ENCODE measurements at regions not wholly inside any gene's neighbourhood (a gene's known extent, or its start where the extent isn't known, plus 50 kb on each side); places are given as distances from the start of the nearest gene placed in this dataset.
A peak's percentile ranks its signal among the peaks of the same experiment; 100 is the strongest.

DNA sequence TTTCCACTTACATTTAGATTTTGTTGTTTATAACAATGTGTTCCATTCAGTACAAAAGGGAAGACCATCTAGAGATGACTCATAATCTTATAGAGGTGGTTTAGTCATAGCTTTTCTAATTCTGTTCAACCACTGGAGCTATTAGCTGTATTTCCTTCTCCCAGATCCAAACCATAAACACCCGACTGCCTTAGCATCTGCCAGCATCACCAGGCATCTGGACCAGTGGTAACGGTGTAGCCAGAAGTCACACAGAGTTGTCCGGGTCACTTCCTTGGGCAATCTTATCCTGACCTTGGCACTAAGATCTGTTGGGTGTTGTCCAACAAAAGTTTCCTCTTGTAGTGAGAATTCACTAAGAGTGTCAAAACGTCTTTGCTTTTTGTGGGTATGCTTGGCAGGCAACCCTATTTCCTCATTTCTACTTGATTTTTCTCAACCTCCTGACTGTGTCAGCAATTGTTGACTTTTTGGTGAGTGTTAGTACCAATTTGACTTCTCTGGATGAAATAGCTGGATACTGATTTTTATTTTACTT is 372.1 kb upstream of the B3GALT2 start:
- H3K4me3 ChIP-seq (replicated peaks; ENCODE audit: low read depth, low read length), result no peak overlapping the region
- peak; percentile 93 for DNase-seq (ENCODE audit: low read depth)
- TF ChIP-seq, protein P1, sequence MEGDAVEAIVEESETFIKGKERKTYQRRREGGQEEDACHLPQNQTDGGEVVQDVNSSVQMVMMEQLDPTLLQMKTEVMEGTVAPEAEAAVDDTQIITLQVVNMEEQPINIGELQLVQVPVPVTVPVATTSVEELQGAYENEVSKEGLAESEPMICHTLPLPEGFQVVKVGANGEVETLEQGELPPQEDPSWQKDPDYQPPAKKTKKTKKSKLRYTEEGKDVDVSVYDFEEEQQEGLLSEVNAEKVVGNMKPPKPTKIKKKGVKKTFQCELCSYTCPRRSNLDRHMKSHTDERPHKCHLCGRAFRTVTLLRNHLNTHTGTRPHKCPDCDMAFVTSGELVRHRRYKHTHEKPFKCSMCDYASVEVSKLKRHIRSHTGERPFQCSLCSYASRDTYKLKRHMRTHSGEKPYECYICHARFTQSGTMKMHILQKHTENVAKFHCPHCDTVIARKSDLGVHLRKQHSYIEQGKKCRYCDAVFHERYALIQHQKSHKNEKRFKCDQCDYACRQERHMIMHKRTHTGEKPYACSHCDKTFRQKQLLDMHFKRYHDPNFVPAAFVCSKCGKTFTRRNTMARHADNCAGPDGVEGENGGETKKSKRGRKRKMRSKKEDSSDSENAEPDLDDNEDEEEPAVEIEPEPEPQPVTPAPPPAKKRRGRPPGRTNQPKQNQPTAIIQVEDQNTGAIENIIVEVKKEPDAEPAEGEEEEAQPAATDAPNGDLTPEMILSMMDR (IDR thresholded peaks at IDR 0.05; ENCODE audit: low read length, missing control alignments), result no peak

DNA sequence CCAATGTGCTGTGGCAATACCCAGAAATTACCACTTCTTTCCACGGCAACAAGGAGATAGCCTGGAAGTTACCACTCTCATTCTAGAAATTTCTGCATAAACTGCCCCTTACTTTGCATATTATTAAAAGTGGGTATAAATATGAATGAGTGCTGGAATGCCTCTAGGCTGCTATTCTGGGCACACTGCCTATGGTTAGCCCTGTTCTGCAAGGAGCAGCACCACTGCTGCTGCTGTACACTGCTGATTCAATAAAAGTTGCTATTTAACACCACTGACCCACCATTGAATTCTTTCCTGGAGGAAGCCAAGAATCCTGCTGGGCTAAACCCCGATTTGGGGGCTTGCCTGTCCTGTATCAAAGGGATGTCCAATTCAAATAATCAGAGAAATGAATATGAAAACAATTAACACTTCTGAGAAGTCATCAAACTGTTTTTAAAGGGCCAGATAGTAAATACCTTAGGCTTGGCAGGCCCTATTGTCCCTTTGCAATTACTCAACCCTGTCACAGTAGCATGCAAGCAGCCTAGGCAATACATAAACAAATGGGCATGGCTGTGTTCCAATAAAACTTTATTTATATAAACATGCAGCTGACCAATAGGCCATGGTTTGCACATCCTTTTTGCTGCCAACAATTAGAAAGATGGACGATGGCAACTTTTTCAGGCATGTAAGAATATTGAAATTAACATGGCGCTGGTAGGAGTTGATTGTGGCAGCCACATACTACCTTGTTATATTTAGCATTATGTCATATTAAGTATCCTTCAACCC is 369.4 kb upstream of the B3GALT2 start:
- TF ChIP-seq, protein P1 (IDR thresholded peaks at IDR 0.05; ENCODE audit: low read length, missing control alignments), result no peak
- no peak overlapping the region for H3K4me3 ChIP-seq (replicated peaks; ENCODE audit: low read depth, low read length)
- DNase-seq (ENCODE audit: low read depth), result no peak

DNA sequence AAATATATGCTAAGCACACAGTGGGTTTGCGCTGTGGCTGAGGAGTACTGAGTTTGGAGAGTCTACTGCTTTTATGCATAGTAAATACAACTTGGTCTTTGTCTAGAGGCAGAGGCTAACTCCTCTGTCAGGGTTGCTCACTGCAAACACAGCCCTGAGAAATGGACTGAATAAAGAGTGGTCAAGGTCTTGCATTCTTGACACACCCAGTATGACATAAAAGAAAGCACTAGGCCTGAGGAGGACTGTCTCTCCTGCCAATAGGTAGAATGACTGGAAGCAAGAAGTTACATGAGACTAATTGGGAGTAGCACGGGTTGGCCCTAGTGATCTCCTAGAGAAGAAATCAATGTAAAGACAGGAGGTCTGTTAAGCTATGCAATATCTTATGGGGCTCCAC is 367.2 kb upstream of the B3GALT2 start:
- TF ChIP-seq, protein P1 (IDR thresholded peaks at IDR 0.05; ENCODE audit: low read length, missing control alignments), result no peak
- no peak overlapping the region for H3K4me3 ChIP-seq (replicated peaks; ENCODE audit: low read depth, low read length)
- no peak for DNase-seq (ENCODE audit: low read depth)

DNA sequence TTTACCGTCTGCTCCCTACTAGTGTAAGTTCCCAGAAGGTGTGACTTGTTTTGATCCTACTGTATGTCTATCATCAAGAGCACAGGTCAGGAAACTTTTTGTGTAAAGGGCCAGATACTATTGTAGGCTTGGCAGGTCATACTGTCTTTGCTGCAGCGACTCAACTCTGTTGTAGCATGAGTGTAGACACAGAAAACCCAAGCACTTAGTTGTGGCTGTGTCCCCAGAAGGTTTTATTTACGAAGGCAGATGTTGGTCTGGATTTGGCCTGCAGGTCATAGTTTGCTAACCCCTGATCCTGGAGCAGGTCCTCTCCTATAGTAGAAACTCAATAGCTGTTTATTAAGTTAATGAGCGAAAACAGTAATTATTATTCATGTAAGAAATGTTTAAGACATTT is 365.9 kb upstream of the B3GALT2 start:
- H3K4me3 ChIP-seq (replicated peaks; ENCODE audit: low read depth, low read length), result no peak overlapping the region
- no peak for DNase-seq (ENCODE audit: low read depth)
- TF ChIP-seq, protein P1 (IDR thresholded peaks at IDR 0.05; ENCODE audit: low read length, missing control alignments), result no peak

DNA sequence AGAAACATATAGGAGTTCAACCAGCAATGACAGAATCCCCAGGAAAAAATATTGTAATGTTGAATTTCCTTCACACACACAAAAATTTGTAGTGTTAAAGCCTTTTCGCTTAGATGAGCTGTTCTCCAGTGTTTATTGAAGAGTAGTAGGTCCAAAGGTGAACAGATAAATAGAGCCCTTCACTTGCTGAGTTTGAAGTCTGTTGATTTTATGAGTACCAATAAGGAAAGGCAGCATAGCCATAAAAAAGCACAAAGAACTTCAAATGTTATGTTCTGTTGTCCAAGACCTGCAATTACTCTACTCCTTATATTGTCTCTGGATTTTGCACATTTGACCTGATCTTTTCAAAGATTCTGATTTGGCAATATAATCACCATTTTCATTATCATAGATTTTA is 362.7 kb upstream of the B3GALT2 start:
- no peak for DNase-seq (ENCODE audit: low read depth)
- TF ChIP-seq, protein P1 (IDR thresholded peaks at IDR 0.05; ENCODE audit: low read length, missing control alignments), result no peak
- H3K4me3 ChIP-seq (replicated peaks; ENCODE audit: low read depth, low read length), result no peak overlapping the region

DNA sequence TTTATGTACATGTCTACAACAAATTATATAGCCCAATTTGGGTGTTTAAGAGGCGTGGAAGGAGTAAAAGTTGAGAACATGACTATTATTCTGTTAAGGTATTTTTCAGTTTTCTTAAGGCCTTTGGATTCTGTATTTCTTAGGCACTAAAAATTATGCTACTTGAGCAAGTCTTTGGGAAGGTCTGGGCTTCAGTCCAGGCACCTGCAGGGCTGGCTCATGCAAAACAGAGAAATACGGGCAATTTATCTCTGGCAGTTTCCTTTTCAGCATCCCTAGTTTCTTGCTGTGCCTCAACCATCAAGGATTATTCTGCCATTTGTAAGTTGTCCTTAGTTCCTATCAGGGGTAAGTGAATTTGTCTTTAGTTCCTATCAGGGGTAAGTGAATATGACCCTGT is 358.8 kb upstream of the B3GALT2 start:
- TF ChIP-seq, protein P1 (IDR thresholded peaks at IDR 0.05; ENCODE audit: low read length, missing control alignments), result no peak
- no peak overlapping the region for H3K4me3 ChIP-seq (replicated peaks; ENCODE audit: low read depth, low read length)
- no peak for DNase-seq (ENCODE audit: low read depth)

DNA sequence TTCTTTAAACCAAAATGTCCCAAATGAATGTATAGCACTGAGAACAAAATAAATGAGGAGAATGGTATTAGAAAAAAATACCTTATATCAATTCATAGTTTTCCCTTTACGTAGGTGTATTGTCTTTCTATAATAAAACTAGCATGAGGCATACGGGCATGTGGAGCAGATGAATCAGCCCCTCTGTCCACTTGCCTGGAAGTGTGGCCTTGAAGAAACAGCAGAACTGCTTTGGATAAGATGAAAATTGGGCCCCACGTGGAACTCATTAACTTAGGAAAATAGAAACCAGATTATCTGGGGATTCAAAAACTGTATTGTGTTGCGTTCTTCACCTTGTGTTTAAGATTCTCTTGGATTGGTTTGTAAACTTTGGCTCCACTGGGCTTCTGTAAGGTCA is 356.8 kb upstream of the B3GALT2 start:
- H3K4me3 ChIP-seq (replicated peaks; ENCODE audit: low read depth, low read length), result no peak overlapping the region
- DNase-seq (ENCODE audit: low read depth), result no peak
- TF ChIP-seq, protein P1 (IDR thresholded peaks at IDR 0.05; ENCODE audit: low read length, missing control alignments), result no peak
